RWPE1 (cell line): ENCODE measurements at regions not wholly inside any gene's neighbourhood (a gene's known extent, or its start where the extent isn't known, plus 50 kb on each side); places are given as distances from the start of the nearest gene placed in this dataset.
"Not testable (repeated sequence)": the region's sequence is repeated elsewhere in the genome, so short reads cannot be mapped to it uniquely, and the experiment has no call there.

Experiments used
- CTCF ChIA-PET: fragments of 350-600 bp; sonication (Branson Sonifier 250); formaldehyde crosslinking; extraction: SDS; loops from one replicate; lab custom pipeline; 2021; lab: Yijun Ruan, JAX
- POLR2A ChIA-PET: fragments of 400-600 bp; formaldehyde crosslinking; extraction: SDS; loops from one replicate; lab custom pipeline; 2020; ENCODE audit warnings: antibody characterized with exemption; ENCODE audit not compliant: low non-redundant PET; lab: Yijun Ruan, JAX
- DNase-seq: peaks from one replicate; pipeline ENCODE4 v3.0.0; 2012; ENCODE audit warnings: low spot score
- H3K27ac ChIP-seq: fragments of 450-650 bp; 2 replicates; pipeline ENCODE4 v1.5.1; 2017
- TF ChIP-seq, protein P1 (sequence below): fragments of 450-650 bp; conservative IDR thresholded peaks from 2 replicates; pipeline ENCODE4 v1.5.1; 2017; ENCODE audit warnings: low read depth, mild to moderate bottlenecking

DNA sequence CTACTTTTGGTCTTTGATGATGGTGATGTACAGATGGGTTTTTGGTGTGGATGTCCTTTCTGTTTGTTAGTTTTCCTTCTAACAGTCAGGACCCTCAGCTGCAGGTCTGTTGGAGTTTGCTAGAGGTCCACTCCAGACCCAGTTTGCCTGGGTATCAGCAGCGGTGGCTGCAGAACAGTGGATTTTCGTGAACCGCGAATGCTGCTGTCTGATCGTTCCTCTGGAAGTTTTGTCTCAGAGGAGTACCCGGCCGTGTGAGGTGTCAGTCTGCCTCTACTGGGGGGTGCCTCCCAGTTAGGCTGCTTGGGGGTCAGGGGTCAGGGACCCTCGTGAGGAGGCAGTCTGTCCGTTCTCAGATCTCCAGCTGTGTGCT, 56.6 kb upstream of the TNFAIP8 start:
- CTCF ChIA-PET, H3K27ac ChIP-seq, DNase-seq, POLR2A ChIA-PET: not testable (repeated sequence)

DNA sequence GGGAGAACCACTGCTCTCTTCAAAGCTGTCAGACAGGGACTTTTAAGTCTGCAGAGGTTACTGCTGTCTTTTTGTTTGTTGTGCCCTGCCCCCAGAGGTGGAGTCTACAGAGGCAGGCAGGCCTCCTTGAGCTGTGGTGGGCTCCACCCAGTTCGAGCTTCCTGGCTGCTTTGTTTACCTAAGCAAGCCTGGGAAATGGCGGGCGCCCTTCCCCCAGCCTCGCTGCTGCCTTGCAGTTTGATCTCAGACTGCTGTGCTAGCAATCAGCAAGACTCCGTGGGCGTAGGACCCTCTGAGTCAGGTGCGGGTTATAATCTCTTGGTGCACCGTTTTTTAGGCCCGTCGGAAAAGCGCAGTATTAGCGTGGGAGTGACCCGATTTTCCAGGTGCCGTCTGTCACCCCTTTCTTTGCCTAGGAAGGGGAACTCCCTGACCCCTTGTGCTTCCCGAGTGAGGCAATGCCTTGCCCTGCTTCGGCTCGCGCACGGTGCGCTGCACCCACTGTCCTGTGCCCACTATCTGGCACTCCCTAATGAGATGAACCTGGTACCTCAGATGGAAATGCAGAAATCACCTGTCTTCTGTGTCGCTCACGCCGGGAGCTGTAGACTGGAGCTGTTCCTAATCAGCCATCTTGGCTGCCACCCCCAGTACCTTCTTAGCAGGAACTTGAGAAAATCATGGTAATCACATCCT, 56.1 kb upstream of the TNFAIP8 start:
- DNase-seq, H3K27ac ChIP-seq, CTCF ChIA-PET, POLR2A ChIA-PET: not testable (repeated sequence)

DNA sequence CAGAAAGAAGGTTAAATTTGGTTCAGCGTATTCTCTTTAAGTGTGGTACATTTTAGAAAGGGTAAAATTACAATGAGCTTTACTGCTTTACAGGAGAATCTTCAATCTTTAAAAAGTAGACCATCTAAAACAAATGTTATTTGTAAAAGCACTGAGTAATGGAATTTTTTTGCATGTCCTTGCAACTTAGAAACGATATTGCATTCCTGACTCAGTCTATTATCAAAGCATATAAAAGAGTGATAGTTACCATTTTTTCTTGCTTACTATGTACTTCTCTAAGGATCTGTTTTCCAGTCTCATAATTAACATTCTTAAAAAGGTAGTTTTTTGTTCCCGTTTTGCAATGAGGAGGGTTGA, 55.5 kb upstream of the TNFAIP8 start:
- H3K27ac ChIP-seq: no peak overlapping the region
- DNase-seq: no peak
- TF ChIP-seq, protein P1, sequence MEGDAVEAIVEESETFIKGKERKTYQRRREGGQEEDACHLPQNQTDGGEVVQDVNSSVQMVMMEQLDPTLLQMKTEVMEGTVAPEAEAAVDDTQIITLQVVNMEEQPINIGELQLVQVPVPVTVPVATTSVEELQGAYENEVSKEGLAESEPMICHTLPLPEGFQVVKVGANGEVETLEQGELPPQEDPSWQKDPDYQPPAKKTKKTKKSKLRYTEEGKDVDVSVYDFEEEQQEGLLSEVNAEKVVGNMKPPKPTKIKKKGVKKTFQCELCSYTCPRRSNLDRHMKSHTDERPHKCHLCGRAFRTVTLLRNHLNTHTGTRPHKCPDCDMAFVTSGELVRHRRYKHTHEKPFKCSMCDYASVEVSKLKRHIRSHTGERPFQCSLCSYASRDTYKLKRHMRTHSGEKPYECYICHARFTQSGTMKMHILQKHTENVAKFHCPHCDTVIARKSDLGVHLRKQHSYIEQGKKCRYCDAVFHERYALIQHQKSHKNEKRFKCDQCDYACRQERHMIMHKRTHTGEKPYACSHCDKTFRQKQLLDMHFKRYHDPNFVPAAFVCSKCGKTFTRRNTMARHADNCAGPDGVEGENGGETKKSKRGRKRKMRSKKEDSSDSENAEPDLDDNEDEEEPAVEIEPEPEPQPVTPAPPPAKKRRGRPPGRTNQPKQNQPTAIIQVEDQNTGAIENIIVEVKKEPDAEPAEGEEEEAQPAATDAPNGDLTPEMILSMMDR: no peak
- POLR2A ChIA-PET: no interaction called here
- CTCF ChIA-PET: no interaction called here

DNA sequence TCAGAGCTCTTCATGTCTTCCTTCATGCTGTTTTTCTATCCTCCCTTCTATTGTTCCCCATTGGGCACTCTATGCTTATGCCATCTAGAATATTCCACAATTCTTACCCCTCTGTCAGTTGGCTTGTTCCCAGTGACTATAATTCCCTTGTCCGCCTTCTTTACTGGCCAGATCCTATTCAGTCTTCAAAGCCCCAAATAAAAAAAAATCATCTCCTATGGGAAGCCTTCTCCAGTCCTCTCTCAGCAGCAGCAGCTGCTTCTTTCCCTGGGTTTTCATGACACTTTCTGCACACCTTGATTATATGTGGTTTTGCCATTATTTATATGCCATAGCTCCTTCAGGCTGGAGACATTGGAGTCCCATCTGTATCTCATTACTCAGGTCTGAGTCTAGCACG, 54.6 kb upstream of the TNFAIP8 start:
- ChIA-PET CTCF (interaction anchor here (0.7 to 1.7 kb wide), 2 partner anchors 15 to 56 kb away, joined by 3 to 5 read pairs; no protein-coding TSS in a partner anchor), POLR2A (no interaction called here)
- no peak overlapping the region for H3K27ac ChIP-seq
- DNase-seq: no peak
- TF ChIP-seq, protein P1: no peak

DNA sequence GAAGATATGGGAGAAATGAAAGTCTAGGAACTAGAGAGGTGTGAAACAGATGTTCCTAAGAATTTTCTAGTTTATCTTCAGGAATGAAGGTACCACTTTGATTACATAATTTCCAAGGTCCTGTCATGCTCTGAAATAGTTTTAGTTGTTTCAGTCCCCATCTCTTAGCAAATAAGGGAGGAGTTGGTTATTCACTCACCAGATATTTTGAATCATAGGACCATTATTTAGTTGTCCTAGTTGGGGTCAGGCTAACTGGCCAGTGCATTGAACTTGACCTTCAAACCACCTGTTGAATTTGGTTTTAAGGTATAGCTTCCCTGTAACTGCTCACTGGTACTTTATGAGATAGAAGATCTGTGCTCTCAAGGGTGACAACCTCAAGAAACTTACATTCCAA, 53.9 kb upstream of the TNFAIP8 start:
- CTCF ChIA-PET: interaction anchor here (1.7 kb wide), 1 partner anchor 14 kb away, joined by 5 read pairs; no protein-coding TSS in a partner anchor
- TF ChIP-seq, protein P1: no peak
- no peak overlapping the region for H3K27ac ChIP-seq

DNA sequence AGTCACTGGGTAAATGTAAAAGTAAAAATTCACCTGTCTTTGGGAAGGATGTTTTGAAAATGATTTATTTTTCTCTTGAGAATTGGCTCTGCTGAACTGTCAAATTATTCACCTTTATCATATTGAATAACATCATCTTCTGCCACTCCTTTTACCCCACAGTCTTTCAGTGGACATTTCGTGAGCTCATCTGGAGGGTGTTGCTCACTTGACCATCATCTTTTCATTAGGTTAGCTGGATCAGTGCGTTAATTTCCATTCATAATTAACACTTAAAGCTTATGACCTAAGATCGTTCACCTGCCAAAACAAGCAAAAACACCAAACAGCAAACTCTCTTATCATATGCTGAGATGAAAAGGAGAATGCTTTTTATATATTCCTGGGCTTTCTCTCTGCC, 53.4 kb upstream of the TNFAIP8 start:
- ChIA-PET POLR2A (no interaction called here), CTCF (interaction anchor here (0.6 to 1.7 kb wide), 2 partner anchors 13 to 106 kb away, joined by 3 to 5 read pairs; no protein-coding TSS in a partner anchor)
- no peak for DNase-seq
- TF ChIP-seq, protein P1: no peak
- no peak overlapping the region for H3K27ac ChIP-seq

More for the DNA sequence above, 53.9 kb upstream of the TNFAIP8 start:
- DNase-seq: no peak
- POLR2A ChIA-PET: no interaction called here

DNA sequence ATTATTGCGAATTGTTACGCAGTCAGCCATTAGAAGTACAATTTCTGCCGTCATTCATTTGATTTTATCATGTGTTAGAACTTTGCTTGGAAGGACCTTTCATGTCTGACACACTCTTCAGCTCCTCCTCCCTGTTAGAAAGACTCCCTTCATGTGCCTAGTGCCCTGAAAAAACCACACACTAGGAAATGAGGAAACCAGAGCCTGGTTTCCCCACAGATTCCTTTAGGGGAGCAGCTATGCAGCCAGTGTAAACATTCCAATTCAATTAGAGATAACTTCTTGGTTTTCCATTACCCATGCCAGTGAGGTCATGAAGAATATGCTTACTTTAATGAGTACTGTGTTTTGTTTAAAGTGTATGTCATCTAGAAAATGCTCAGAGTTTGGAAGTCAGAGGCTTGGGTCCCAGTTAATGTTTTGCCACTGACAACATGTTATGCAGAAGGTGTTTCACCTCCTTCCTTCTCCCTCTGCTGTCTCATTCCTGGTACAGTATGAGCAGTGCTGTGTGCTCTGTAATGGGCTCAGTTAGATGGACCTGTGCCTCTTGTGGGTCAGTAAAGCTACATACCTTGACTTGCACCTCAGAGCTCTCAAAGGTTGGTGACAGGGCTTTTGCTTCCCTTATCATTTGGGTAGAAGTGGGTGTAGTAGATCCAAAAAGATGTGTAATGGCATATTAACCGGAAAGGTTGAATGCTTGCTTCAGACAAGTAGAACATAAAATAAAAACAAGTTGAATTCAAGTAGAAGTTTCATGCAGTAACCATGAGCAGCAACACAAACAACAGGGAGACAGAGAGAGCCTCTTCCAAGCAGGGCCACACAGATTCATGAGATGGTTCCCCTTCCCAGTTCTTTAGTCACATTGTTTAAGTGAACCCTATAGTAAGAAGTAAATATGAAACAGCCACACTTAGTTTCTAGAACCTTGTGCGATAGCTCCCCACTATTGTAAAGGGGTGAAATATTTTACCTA, 52.6 kb upstream of the TNFAIP8 start:
- peak; percentile 71 for DNase-seq
- CTCF ChIA-PET: interaction anchor here (0.6 to 1.1 kb wide), 2 partner anchors 12 to 105 kb away, joined by 3 to 5 read pairs; no protein-coding TSS in a partner anchor
- H3K27ac ChIP-seq: no peak overlapping the region
- TF ChIP-seq, protein P1: no peak
- POLR2A ChIA-PET: interaction anchor here (0.6 kb wide), 1 partner anchor 10 kb away, joined by 3 read pairs; no protein-coding TSS in a partner anchor
